Hepatocyte (in vitro differentiated cells): ENCODE measurements at regions not wholly inside any gene's neighbourhood (a gene's known extent, or its start where the extent isn't known, plus 50 kb on each side); places are given as distances from the start of the nearest gene placed in this dataset.

Experiments
- CTCF ChIP-seq: fragments of 200-600 bp; sonication (generic); IDR thresholded peaks from 2 replicates; pipeline ENCODE4 v1.5.1; 2016; ENCODE audit warnings: antibody characterized with exemption, mild to moderate bottlenecking; ENCODE audit not compliant: poor library complexity
- EZH2 ChIP-seq: fragments of 200-600 bp; sonication (generic); IDR thresholded peaks from 2 replicates; pipeline ENCODE4 v1.6.1; 2016; ENCODE audit warnings: antibody characterized with exemption, mild to moderate bottlenecking, borderline replicate concordance
- EZH2phosphoT487 ChIP-seq: fragments of 200-600 bp; sonication (generic); IDR thresholded peaks from one replicate; pipeline ENCODE4 v1.6.1; 2018; ENCODE audit warnings: antibody characterized with exemption, mild to moderate bottlenecking, low read depth, moderate library complexity; ENCODE audit not compliant: unreplicated experiment, severe bottlenecking

- TF ChIP-seq CTCF (no peak), EZH2 (no peak), EZH2phosphoT487 (no peak)
Observed at GRCh38 chr15:95784508-95784907, 546.0 kb upstream of the NR2F2 start.
